ENCODE measurements at regions not wholly inside any gene's neighbourhood (a gene's known extent, or its start where the extent isn't known, plus 50 kb on each side); places are given as distances from the start of the nearest gene placed in this dataset.

- peaks cover 10% of the 10 kb centered on the region for H3K36me3 Mint-ChIP-seq (ENCODE audit: low read depth, unreplicated experiment)
- H3K4me1 Mint-ChIP-seq (ENCODE audit: low read depth, unreplicated experiment) = peaks cover 10% of the 10 kb centered on the region
Observed at GRCh38 chr9:110065532-110065931, 142.4 kb downstream of the C9orf152 start.

GRCh38 chr9:110066929-110067716 is 140.8 kb downstream of the C9orf152 start:
- H3K9me3 Mint-ChIP-seq (ENCODE audit: unreplicated experiment) = no peaks in the 10 kb centered on the region

More at GRCh38 chr9:110065532-110065931, 142.4 kb downstream of the C9orf152 start:
- Histone ChIP-seq H3K9me3 (ENCODE audit: insufficient read depth, low read depth, low read length) (no peaks in the 10 kb centered on the region), H3K4me3 (ENCODE audit: insufficient read depth, low read depth, low read length) (no peak overlapping the region), H3K9ac (ENCODE audit: low read length) (no peak overlapping the region), H2AFZ (ENCODE audit: low read depth, low read length) (no peak overlapping the region), H3K27ac (ENCODE audit: low read depth, low read length) (no peak overlapping the region), H3K79me2 (ENCODE audit: insufficient read depth, low read length) (peaks cover 98% of the 10 kb centered on the region), H3K4me1 (ENCODE audit: insufficient read depth, low read length) (peaks cover 16% of the 10 kb centered on the region), H4K20me1 (ENCODE audit: insufficient read depth, low read length) (peaks cover 78% of the 10 kb centered on the region), H3K4me2 (ENCODE audit: low read length) (no peak overlapping the region), H3K27me3 (ENCODE audit: insufficient read depth, low read length) (no peaks in the 10 kb centered on the region), H3K36me3 (ENCODE audit: insufficient read depth, low read length) (no peaks in the 10 kb centered on the region)
- TF ChIP-seq CTCF (IDR thresholded peaks at IDR 0.05; ENCODE audit: insufficient read depth, low read depth, low read length) (no peak), EZH2 (IDR thresholded peaks at IDR 0.05; ENCODE audit: insufficient read depth, low read length) (no peak)
- FAIRE-seq = no peak
- no peak for DNase-seq (ENCODE audit: low read depth)
- Mint-ChIP-seq H3K4me3 (ENCODE audit: unreplicated experiment) (no peak overlapping the region), H3K27ac (ENCODE audit: unreplicated experiment) (no peak overlapping the region), H3K27me3 (ENCODE audit: low read depth, unreplicated experiment) (no peaks in the 10 kb centered on the region), H3K9me3 (ENCODE audit: unreplicated experiment) (no peaks in the 10 kb centered on the region)

More at GRCh38 chr9:110066929-110067716, 140.8 kb downstream of the C9orf152 start:
- DNase-seq (ENCODE audit: low read depth) (no peak), FAIRE-seq (no peak)
- no peak overlapping the region for H3K4me3 ChIP-seq (ENCODE audit: insufficient read depth, low read depth, low read length)
- Mint-ChIP-seq H3K27me3 (ENCODE audit: low read depth, unreplicated experiment) (no peaks in the 10 kb centered on the region), H3K27ac (ENCODE audit: unreplicated experiment) (no peak overlapping the region), H3K36me3 (ENCODE audit: low read depth, unreplicated experiment) (peaks cover 13% of the 10 kb centered on the region), H3K4me1 (ENCODE audit: low read depth, unreplicated experiment) (peaks cover 12% of the 10 kb centered on the region), H3K4me3 (ENCODE audit: unreplicated experiment) (no peak overlapping the region)
- peaks cover 79% of the 10 kb centered on the region for H4K20me1 ChIP-seq (ENCODE audit: insufficient read depth, low read length)
- H3K27me3 ChIP-seq (ENCODE audit: insufficient read depth, low read length) = no peaks in the 10 kb centered on the region
- no peak overlapping the region for H2AFZ ChIP-seq (ENCODE audit: low read depth, low read length)
- peaks cover 19% of the 10 kb centered on the region for H3K4me1 ChIP-seq (ENCODE audit: insufficient read depth, low read length)
- H3K9me3 ChIP-seq (ENCODE audit: insufficient read depth, low read depth, low read length) = no peaks in the 10 kb centered on the region
- no peak overlapping the region for H3K27ac ChIP-seq (ENCODE audit: low read depth, low read length)
- peaks cover 98% of the 10 kb centered on the region for H3K79me2 ChIP-seq (ENCODE audit: insufficient read depth, low read length)
- TF ChIP-seq EZH2 (IDR thresholded peaks at IDR 0.05; ENCODE audit: insufficient read depth, low read length) (no peak), CTCF (IDR thresholded peaks at IDR 0.05; ENCODE audit: insufficient read depth, low read depth, low read length) (no peak)
- no peak overlapping the region for H3K9ac ChIP-seq (ENCODE audit: low read length)
- H3K36me3 ChIP-seq (ENCODE audit: insufficient read depth, low read length) = no peaks in the 10 kb centered on the region
- peak overlapping the region; percentile 4 for H3K4me2 ChIP-seq (ENCODE audit: low read length)
